ENCODE measurements at regions not wholly inside any gene's neighbourhood (a gene's known extent, or its start where the extent isn't known, plus 50 kb on each side); places are given as distances from the start of the nearest gene placed in this dataset.

- TF ChIP-seq CTCF (IDR thresholded peaks at IDR 0.05; ENCODE audit: poor library complexity) (no peak), EZH2 (IDR thresholded peaks at IDR 0.05; ENCODE audit: borderline replicate concordance) (no peak), EZH2phosphoT487 (IDR thresholded peaks at IDR 0.05; ENCODE audit: low read depth, severe bottlenecking, unreplicated experiment) (no peak)
These were observed 126.5 kb upstream of the CCDC68 start for GRCh38 chr18:55085557-55086285.
